Glutamatergic neuron (in vitro differentiated cells): ENCODE measurements at regions not wholly inside any gene's neighbourhood (a gene's known extent, or its start where the extent isn't known, plus 50 kb on each side); places are given as distances from the start of the nearest gene placed in this dataset.

Experiments used
- DNase-seq: peaks from one replicate; pipeline ENCODE4 v3.0.0; 2022
- H3K27ac Mint-ChIP-seq: one replicate; pipeline ENCODE4 v1.8.0; 2020; ENCODE audit warnings: mild to moderate bottlenecking, mixed read lengths, inconsistent platforms; ENCODE audit not compliant: unreplicated experiment
- H3K27me3 Mint-ChIP-seq: one replicate; pipeline ENCODE4 v1.8.0; 2020; ENCODE audit warnings: mild to moderate bottlenecking, moderate library complexity, mixed read lengths, inconsistent platforms; ENCODE audit not compliant: unreplicated experiment
- H3K36me3 Mint-ChIP-seq: one replicate; pipeline ENCODE4 v1.8.0; 2020; ENCODE audit warnings: mild to moderate bottlenecking, mixed read lengths, inconsistent platforms; ENCODE audit not compliant: unreplicated experiment
- H3K4me1 Mint-ChIP-seq: one replicate; pipeline ENCODE4 v1.8.0; 2020; ENCODE audit warnings: mild to moderate bottlenecking, low read depth, mixed read lengths, inconsistent platforms; ENCODE audit not compliant: unreplicated experiment
- H3K4me3 Mint-ChIP-seq: one replicate; pipeline ENCODE4 v1.8.0; 2020; ENCODE audit warnings: mild to moderate bottlenecking, mixed read lengths, inconsistent platforms; ENCODE audit not compliant: unreplicated experiment
- H3K9me3 Mint-ChIP-seq: one replicate; pipeline ENCODE4 v1.8.0; 2020; ENCODE audit warnings: mild to moderate bottlenecking, moderate library complexity, mixed read lengths, inconsistent platforms; ENCODE audit not compliant: unreplicated experiment
- TF ChIP-seq, protein P1 (sequence below): fragments of 200-600 bp; sonication (generic); IDR thresholded peaks from one replicate; pipeline ENCODE4 v1.5.0; 2021; ENCODE audit not compliant: partially characterized antibody, unreplicated experiment

- no peak overlapping the region for H3K27ac Mint-ChIP-seq
- H3K36me3 Mint-ChIP-seq: no peaks in the 10 kb centered on the region
- H3K9me3 Mint-ChIP-seq: peaks cover 2% of the 10 kb centered on the region
- TF ChIP-seq, protein P1, sequence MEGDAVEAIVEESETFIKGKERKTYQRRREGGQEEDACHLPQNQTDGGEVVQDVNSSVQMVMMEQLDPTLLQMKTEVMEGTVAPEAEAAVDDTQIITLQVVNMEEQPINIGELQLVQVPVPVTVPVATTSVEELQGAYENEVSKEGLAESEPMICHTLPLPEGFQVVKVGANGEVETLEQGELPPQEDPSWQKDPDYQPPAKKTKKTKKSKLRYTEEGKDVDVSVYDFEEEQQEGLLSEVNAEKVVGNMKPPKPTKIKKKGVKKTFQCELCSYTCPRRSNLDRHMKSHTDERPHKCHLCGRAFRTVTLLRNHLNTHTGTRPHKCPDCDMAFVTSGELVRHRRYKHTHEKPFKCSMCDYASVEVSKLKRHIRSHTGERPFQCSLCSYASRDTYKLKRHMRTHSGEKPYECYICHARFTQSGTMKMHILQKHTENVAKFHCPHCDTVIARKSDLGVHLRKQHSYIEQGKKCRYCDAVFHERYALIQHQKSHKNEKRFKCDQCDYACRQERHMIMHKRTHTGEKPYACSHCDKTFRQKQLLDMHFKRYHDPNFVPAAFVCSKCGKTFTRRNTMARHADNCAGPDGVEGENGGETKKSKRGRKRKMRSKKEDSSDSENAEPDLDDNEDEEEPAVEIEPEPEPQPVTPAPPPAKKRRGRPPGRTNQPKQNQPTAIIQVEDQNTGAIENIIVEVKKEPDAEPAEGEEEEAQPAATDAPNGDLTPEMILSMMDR: no peak
- no peaks in the 10 kb centered on the region for H3K27me3 Mint-ChIP-seq
- no peak for DNase-seq
- no peaks in the 10 kb centered on the region for H3K4me1 Mint-ChIP-seq
- H3K4me3 Mint-ChIP-seq: no peak overlapping the region
Measured at GRCh38 chr1:221530791-221531190, 211.1 kb downstream of the DUSP10 start.

GRCh38 chr1:221532071-221532773 lies 209.7 kb downstream of the DUSP10 start:
- Mint-ChIP-seq H3K4me3 (no peak overlapping the region), H3K36me3 (no peaks in the 10 kb centered on the region), H3K27me3 (no peaks in the 10 kb centered on the region), H3K4me1 (no peaks in the 10 kb centered on the region), H3K27ac (no peak overlapping the region), H3K9me3 (peaks cover 2% of the 10 kb centered on the region)
- TF ChIP-seq, protein P1: no peak
- no peak for DNase-seq

DNA sequence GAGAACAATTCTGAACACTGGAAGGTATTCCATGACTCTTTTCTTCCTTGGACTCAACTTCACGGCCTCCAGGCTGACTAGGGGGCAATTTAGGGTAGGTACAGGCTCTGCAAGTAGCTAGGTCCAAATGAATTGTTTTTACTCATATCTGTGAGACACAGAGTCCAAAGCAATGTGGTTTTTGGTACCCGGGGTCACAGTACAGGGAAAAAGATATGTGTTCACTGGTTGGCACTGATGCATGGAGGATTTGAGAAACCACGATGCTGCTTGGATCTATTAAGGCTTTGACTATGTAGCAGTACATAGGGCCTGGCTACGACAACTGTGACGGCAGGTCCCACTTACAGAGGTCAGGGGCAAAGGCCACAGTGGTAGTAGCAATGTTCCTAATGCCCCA lies 200.6 kb downstream of the DUSP10 start:
- no peaks in the 10 kb centered on the region for H3K9me3 Mint-ChIP-seq
- TF ChIP-seq, protein P1: no peak
- no peak for DNase-seq
- no peak overlapping the region for H3K27ac Mint-ChIP-seq
- H3K27me3 Mint-ChIP-seq: no peaks in the 10 kb centered on the region
- H3K4me3 Mint-ChIP-seq: no peak overlapping the region
- no peaks in the 10 kb centered on the region for H3K36me3 Mint-ChIP-seq
- H3K4me1 Mint-ChIP-seq: no peaks in the 10 kb centered on the region

- Mint-ChIP-seq H3K27ac (no peak overlapping the region), H3K27me3 (no peaks in the 10 kb centered on the region), H3K4me3 (no peak overlapping the region), H3K9me3 (no peaks in the 10 kb centered on the region), H3K36me3 (no peaks in the 10 kb centered on the region), H3K4me1 (no peaks in the 10 kb centered on the region)
- TF ChIP-seq, protein P1: no peak
- DNase-seq: no peak
Measured at GRCh38 chr1:221543529-221544120, 198.3 kb downstream of the DUSP10 start.

- TF ChIP-seq, protein P1: no peak
- Mint-ChIP-seq H3K4me3 (no peak overlapping the region), H3K36me3 (no peaks in the 10 kb centered on the region), H3K27ac (no peak overlapping the region), H3K27me3 (no peaks in the 10 kb centered on the region), H3K4me1 (no peaks in the 10 kb centered on the region), H3K9me3 (no peaks in the 10 kb centered on the region)
- no peak for DNase-seq
Measured at GRCh38 chr1:221548942-221549341, 192.9 kb downstream of the DUSP10 start.
